Muscle layer of colon (tissue), 2 donors: ENCODE measurements at regions not wholly inside any gene's neighbourhood (a gene's known extent, or its start where the extent isn't known, plus 50 kb on each side); places are given as distances from the start of the nearest gene placed in this dataset.
"Not testable (repeated sequence)": the region's sequence is repeated elsewhere in the genome, so short reads cannot be mapped to it uniquely, and the experiment has no call there.

ENCODE experiments used
- H3K27ac ChIP-seq: one replicate; pipeline ENCODE4 v1.7.0; 2013; ENCODE audit warnings: low read depth, mild to moderate bottlenecking, low read length, moderate library complexity
- H3K27me3 ChIP-seq, 2 donors: one replicate each; pipeline ENCODE4 v1.7.0; 2013; ENCODE audit warnings: low read length in 2 of 2, mild to moderate bottlenecking in 2 of 2; ENCODE audit not compliant: insufficient read depth in 2 of 2, control insufficient read depth in 1 of 2
- H3K36me3 ChIP-seq: one replicate; pipeline ENCODE4 v1.7.0; 2013; ENCODE audit warnings: mild to moderate bottlenecking, low read length; ENCODE audit not compliant: insufficient read depth
- H3K4me1 ChIP-seq: one replicate; pipeline ENCODE4 v1.7.0; 2013; ENCODE audit warnings: mild to moderate bottlenecking, low read length; ENCODE audit not compliant: insufficient read depth
- H3K4me3 ChIP-seq, 2 donors: one replicate each; pipeline ENCODE4 v1.7.0; 2013; ENCODE audit warnings: low read length in 2 of 2, low read depth in 1 of 2, mild to moderate bottlenecking in 1 of 2, moderate library complexity in 1 of 2
- H3K9ac ChIP-seq: one replicate; pipeline ENCODE4 v1.7.0; 2013; ENCODE audit warnings: low read length
- H3K9me3 ChIP-seq: one replicate; pipeline ENCODE4 v1.7.0; 2013; ENCODE audit warnings: mild to moderate bottlenecking, low read length
- donor health status: abdominal sarcoma.
- donor health status: Adenocarcinoma of cecum.

DNA sequence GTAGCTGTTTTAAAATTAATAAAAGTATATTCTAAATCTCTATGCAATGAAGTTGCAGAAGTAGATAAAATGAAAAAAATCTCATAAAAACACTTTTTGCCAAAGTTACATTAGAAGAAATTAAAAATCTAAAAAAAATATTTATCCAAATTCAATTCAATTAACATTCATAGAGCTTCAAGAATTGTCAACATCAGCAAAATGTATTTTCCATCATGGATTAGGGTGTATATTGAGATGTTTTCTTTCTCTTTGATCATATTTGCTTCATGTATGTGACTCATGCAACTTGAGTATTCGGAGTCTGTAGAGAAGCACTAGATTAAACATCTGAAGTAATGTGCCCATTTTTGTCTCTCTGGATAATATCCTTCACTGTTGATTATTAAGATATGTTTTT, 415.3 kb upstream of the FAM174A start:
- Histone ChIP-seq H3K36me3 (no peaks in the 10 kb centered on the region), H3K9me3 (no peaks in the 10 kb centered on the region), H3K4me1 (no peaks in the 10 kb centered on the region), H3K27me3 (no peaks in the 10 kb centered on the region), H3K4me3 (no peak overlapping the region), H3K27ac (no peak overlapping the region), H3K9ac (no peak overlapping the region)

DNA sequence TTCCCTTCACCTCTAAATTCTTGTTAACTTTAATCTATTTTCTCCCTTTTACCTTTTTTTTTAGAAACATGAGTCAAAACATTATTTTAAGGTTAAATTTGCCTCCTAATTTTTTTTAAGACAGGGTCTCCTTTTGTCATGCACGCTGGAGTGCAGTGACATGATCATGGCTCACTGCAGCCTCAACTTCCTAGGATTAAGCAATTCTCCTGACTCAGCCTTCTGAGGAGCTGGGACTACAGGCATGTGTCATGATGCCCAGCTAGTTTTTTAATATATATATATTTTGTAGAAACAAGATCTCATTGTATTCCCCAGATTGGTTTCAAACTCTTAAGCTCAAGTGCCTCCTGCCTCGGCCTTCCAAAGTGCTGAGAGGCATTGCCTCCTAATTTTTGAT, 424.7 kb upstream of the FAM174A start:
- Histone ChIP-seq H3K9ac (no peak overlapping the region), H3K4me1 (no peaks in the 10 kb centered on the region), H3K9me3 (no peaks in the 10 kb centered on the region), H3K27ac (no peak overlapping the region), H3K27me3 (no peaks in the 10 kb centered on the region), H3K4me3 (no peak overlapping the region), H3K36me3 (no peaks in the 10 kb centered on the region)

DNA sequence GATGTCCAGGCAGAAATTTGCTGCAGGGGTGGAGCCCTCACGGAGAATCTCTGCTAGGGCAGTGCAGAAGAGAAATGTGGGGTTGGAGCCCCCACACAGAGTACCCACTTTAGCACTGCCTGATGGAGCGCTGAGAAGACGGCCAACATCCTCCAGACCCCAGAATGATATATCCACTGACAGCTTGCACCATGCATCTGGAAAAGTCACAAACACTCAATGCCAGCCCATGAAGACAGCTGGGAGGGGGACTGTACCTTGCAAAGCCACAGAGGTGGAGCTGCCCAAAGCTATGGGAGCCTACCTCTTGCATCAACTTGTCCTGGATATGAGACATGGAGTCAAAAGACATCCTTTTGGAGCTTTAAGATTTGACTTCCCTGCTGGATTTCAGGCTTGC, 426.3 kb upstream of the FAM174A start:
- Histone ChIP-seq H3K27ac (no peak overlapping the region), H3K4me1 (no peaks in the 10 kb centered on the region)

DNA sequence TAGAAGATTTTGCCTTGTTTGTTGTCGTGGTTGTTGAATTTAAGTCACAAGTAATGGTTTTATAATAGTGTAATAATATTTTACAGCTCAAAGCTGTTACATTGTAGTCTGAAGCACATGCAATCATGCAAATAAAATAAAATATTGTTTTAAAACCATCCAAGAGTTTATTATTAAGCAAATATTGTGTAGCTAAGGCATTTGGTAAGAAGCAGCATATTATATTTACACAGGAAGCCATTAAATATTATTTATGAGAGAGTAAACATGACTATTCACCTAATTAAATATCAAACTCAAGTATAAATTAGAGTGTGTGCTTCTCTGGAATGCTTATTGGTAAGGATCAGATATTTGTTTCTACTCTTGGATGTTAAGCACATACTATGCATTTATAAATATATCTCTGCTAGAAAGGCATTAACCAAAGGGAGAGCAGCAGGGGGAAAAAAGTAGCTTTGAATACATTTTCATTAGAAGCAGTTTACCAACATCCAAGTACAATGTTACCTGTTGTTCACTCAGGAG, 431.5 kb upstream of the FAM174A start:
- H3K27ac ChIP-seq, H3K4me1 ChIP-seq, H3K36me3 ChIP-seq, H3K9ac ChIP-seq, H3K4me3 ChIP-seq, H3K9me3 ChIP-seq, H3K27me3 ChIP-seq: not testable (repeated sequence)

More for the DNA sequence above, 426.3 kb upstream of the FAM174A start:
- Histone ChIP-seq H3K9me3 (no peaks in the 10 kb centered on the region), H3K9ac (no peak overlapping the region), H3K4me3 (no peak overlapping the region), H3K36me3 (no peaks in the 10 kb centered on the region), H3K27me3 (no peaks in the 10 kb centered on the region)

DNA sequence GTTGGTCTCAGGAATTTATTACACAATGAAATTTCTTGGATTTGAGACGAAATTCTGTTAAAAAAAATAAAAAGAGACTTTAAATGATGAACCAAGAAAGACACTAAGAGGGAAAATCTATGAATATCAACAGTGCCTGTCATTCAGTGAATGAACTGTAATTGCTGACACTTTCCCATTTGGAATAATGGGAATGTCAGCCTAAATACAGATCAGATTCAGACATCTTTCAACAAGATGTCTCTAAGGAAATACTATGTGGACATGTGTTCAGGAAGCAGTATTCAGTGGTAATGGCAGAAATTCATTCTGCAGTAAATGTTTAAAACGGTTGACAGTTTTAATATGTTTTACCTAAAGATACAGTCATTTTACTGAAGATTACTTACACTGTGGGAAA, 433.7 kb upstream of the FAM174A start:
- H3K9ac ChIP-seq, H3K36me3 ChIP-seq, H3K27ac ChIP-seq, H3K9me3 ChIP-seq, H3K4me1 ChIP-seq, H3K4me3 ChIP-seq, H3K27me3 ChIP-seq: not testable (repeated sequence)

DNA sequence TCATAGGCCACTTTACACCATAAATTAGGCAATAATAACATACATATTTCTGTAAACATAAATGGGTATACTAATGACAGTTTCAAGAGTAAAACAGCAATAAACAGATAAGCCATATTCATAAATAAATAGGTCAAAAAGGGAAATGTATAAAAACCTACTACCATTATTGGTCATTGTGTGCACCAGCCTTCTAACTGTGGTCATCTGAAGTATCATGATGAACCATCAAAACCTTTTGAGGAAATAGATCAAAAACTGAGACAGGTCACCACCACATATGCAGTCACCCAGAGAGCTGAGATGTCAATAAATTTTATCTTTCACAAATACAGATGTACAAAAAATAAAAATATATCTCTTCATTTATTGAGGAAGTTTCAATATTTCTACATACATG, 438.8 kb upstream of the FAM174A start:
- not testable (repeated sequence) for H3K9ac ChIP-seq, H3K27me3 ChIP-seq, H3K4me1 ChIP-seq, H3K27ac ChIP-seq, H3K9me3 ChIP-seq, H3K36me3 ChIP-seq, H3K4me3 ChIP-seq

DNA sequence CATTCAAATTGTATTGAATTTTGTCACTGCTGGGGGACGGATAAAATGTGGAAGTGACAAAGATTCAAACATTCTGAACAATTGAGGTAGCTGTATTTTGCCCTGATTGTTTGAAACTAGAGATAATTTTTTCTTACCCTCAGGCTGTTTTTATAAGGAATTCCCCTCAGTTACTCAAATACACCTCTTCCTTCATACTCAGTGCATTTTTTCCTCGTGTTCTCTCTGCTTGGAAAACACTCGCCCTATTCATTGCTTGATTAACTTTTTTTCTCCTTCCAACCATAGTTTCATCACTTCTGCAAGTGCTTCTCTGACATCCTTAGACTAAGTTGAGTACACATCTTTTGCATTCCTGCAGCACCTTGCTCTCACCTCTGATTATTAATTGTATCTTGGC, 454.5 kb upstream of the FAM174A start:
- H3K4me3 ChIP-seq, H3K27me3 ChIP-seq, H3K4me1 ChIP-seq, H3K9ac ChIP-seq, H3K9me3 ChIP-seq, H3K27ac ChIP-seq, H3K36me3 ChIP-seq: not testable (repeated sequence)

DNA sequence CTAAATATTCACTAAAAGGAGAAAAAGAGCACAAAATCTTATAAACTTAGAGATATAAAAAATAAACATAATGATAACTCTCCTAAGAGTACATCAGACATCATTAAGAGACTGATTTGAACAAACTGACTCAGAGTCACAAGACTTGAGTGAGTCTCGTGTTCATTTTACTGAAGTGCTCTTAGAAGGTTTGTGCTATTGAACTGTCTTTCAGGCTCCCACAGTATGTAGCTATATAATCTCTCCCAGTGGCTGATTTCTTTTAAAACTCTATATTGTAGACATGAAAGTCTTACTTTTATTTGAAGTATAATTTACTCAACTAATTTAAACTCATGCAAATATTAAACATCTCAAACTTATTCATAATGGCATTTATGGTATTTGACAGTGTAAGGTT, 456.0 kb upstream of the FAM174A start:
- not testable (repeated sequence) for H3K4me3 ChIP-seq, H3K9me3 ChIP-seq, H3K4me1 ChIP-seq, H3K9ac ChIP-seq, H3K27me3 ChIP-seq, H3K27ac ChIP-seq, H3K36me3 ChIP-seq

DNA sequence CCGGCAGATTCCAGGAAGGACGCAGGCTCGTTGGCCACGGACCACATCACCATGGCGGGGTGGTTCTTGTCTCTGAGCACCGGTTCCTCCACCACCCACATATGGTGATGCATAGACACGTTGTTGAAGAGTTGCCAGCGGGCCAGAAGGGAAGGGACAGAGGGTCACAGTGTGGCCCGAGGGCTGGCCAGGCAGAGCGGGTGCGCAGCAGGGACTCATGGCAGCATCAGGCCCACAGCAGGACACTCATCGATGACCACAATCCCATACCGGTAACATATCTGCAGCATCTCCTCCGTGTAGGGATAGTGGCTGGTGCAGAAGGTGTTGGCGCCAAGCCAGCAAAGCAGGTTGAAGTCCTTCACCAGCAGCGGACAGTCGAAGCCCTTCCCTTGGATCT, 469.2 kb upstream of the FAM174A start:
- not testable (repeated sequence) for H3K27ac ChIP-seq, H3K4me1 ChIP-seq, H3K9ac ChIP-seq, H3K4me3 ChIP-seq, H3K27me3 ChIP-seq, H3K9me3 ChIP-seq, H3K36me3 ChIP-seq

DNA sequence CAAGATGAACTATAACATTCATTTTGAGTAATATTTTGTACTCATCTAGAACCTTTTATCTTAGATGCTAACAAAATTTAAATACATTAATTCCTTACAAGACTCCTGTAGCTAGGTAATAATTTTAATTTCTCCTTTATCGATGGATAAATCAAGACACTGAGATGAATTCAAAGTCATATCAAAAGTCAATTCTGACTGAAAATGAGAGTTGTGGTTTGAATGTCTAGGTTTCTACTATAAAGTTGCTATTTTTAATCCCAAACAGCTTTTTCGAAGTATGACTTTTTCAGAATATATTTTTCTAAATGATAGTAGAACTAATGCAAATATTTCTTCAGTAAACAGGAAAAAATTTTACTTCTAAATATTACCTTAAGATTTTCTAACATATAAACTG, 491.7 kb upstream of the FAM174A start:
- no peaks in the 10 kb centered on the region for H3K9me3 ChIP-seq
- H3K27me3 ChIP-seq: no peaks in the 10 kb centered on the region
- H3K4me3 ChIP-seq: no peak overlapping the region
- H3K9ac ChIP-seq: no peak overlapping the region
- no peaks in the 10 kb centered on the region for H3K4me1 ChIP-seq
- no peak overlapping the region for H3K27ac ChIP-seq
- no peaks in the 10 kb centered on the region for H3K36me3 ChIP-seq

DNA sequence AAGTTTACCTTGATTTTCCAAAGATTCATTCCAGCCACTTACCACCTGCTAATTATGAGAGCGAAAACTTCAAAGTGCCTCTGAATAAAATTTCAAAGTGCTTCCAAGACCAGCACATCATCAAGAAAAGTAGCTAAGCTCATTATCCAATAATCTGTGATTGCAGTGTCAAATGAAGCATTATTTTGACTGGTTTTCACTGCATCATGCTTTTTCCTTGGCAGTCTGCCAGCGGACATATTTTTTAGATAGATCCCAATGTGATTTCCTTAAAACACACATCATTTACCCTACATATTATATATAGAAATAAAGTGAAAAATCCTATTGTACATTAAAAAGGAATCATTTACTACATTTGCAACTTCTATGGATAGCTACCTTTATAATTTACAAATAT, 508.6 kb upstream of the FAM174A start:
- Histone ChIP-seq H3K36me3 (no peaks in the 10 kb centered on the region), H3K4me1 (no peaks in the 10 kb centered on the region)

DNA sequence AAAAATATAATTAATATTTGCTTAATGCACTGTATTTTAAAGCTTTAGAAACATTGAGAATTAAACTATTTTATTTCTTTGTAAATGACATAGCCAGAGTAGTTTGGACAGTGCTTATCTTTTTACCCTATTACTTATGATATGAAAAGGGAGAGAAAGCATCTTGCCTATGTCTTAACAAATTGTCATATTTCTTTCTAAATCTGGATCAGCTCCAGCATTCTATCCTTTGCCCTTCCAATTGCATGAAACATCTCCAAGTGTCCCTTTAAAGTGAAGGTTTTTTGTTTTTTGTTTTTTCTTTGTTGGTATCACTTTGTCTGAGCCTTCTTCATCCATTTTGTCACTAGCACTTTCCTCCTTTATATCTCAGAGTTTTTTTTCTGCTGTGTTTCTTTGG, 511.6 kb upstream of the FAM174A start:
- Histone ChIP-seq H3K9me3 (no peaks in the 10 kb centered on the region), H3K27me3 (no peaks in the 10 kb centered on the region), H3K27ac (no peak overlapping the region), H3K4me1 (no peaks in the 10 kb centered on the region), H3K4me3 (no peak overlapping the region), H3K36me3 (no peaks in the 10 kb centered on the region), H3K9ac (no peak overlapping the region)

More for the DNA sequence above, 508.6 kb upstream of the FAM174A start:
- Histone ChIP-seq H3K27me3 (no peaks in the 10 kb centered on the region), H3K4me3 (no peak overlapping the region), H3K27ac (no peak overlapping the region), H3K9ac (no peak overlapping the region), H3K9me3 (no peaks in the 10 kb centered on the region)
